NCI-H1417 treated with DMSO at 0.1 percent for 48 hours (cell line): ENCODE measurements at regions not wholly inside any gene's neighbourhood (a gene's known extent, or its start where the extent isn't known, plus 50 kb on each side); places are given as distances from the start of the nearest gene placed in this dataset.

Experiments used
- DNase-seq: peaks from one replicate; lab custom pipeline; 2025; lab: John Stamatoyannopoulos, UW

DNA sequence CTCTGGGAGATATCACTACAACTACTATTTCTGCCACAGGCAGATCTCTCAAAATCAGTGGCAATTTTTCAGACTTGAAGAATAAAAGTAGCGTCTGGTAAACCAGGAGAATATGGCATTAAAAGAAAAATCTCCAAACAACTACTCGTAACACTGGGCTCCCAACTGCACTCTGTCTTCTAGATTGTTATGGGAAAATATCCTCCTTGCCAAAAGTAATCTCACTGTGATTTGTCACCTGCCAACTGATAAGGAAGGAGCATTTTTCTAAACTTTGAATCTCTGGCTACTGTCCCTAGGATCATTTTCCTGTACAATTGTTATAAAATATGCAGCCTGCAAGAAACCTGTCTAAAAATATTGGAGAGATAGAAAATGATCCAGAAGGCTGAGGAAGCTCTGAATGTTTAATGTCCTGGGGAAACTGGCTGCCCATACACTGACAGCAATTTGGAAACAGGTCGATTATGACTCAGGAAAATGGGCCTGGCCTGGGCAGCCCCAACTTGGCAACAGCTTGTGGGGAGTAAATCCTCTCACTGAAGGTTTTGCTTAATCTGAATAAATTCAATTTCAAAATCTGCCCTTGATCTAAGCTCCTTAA lies 90.5 kb upstream of the DBX1 start:
- DNase-seq, result no peak

DNA sequence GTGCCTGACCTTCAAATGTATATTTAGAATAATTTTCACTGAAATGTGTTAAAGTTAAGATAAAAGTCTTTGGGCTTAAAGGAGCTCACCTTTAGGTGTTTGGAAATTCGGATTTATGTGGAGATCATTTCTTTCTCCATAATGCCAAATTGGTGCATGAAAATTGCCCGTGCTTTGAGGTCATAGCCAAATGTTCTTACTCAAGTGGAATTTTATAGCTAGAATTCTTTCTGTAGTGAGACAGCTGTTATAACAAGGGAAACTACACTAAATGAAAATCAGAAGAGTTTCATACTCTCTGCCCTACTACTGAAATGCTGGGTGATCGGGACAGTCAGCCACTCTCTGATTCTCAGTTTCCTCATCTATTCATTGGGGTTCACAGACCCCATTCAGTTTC lies 89.5 kb upstream of the DBX1 start:
- no peak for DNase-seq

DNA sequence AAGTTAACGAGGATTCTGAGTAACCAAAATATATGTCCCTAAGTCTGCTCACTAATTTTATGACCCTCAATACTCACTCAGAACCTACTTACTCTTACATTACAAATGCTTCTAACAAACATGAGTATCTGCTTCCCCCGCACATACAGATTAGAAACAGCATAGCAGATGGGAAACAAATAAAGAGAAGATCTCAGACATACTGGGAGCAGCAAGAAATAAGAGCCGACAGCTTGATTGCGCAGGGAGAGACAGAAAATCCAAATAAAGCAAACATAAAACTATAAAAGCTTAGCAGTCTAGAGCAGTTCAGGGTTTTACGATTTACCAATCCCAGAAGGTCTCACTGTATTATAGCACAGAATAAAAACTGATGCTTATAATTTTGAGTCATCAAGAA lies 89.1 kb upstream of the DBX1 start:
- no peak for DNase-seq

DNA sequence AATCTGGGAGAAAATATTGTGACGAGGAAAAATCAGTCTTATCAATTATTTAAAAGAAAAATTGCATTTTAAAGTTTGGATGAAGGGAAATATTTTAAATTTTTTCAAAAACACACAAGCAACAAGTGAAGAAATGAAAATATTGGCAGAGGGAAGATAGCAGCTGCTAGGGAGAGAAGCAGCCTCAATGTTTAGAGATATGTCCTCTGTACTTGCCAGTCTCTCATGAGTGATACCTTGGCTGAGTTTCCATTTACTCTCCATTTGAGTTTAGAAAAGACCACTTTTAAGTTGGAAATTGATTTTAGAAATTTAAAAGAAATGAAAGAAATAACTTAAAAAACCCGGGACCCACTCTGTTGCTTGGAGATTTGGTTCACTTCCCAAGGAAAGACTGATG lies 88.6 kb upstream of the DBX1 start:
- DNase-seq, result no peak

DNA sequence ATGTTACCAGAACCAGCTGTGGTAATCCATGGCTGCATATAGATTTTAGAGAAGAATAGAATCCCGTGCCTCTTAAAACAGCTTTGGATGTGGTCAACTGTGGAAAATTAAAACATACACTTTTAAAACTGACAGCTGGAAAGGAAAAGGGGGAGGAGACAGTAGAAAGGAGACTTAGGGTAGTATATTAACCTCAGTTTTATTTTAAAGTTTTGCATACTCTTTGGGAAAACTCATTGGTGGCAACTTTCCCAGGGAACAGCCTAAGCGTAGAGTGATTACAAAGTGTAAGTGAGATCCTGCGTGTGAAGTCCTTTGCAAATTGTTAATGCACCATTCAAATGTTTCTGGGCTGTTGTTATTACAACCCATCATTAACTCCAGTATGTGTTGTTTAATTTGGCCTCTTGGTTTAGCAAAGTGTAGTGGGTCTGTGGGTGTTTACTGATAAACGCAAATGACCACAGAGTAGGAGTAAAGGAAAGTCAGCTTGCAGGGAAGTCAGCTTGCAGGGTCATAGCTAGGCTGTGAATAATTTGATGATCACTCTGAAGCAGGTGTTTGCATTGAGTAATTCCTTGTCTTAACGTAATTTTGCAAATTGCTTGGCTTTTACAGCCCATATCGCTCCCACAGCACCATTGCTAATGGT lies 88.0 kb upstream of the DBX1 start:
- DNase-seq, result no peak

DNA sequence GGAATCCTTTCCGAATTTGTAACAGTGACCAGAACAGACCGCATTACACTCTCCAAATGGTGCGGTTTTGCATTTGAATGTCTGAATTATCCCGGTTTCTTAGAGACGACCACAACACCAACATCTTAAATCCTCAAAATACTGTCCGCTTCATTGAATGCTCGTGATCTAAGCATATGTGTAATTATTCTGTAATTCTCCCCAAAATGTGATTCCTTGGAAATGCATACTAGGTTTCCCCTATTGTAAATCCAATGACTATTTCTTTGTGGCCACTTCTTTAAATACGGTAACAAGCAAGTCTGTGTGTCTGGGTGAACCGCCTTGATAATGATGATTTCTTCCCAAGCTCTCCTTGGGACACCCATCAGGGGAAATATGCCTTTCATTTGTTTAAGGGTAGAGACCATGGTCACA lies 87.3 kb upstream of the DBX1 start:
- DNase-seq, result no peak

DNA sequence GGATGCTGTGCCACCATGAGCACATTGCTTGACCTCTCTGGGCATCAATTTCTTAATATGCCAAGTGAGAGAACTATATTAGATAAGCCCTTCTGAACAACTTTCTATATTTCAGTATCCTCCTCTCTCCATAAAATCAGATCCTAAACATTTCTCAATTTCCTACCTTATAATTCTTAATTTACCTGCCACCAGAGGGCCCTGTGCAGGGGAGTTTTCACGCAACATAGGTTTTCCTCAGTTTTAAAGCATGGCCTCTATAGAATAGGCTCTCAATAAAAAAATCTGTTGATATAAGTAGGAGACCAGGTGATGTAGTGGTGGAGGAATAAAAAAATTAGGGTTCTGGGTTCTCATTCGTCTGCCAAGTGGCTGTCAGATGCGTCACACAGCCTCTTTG lies 83.7 kb upstream of the DBX1 start:
- DNase-seq, result no peak

DNA sequence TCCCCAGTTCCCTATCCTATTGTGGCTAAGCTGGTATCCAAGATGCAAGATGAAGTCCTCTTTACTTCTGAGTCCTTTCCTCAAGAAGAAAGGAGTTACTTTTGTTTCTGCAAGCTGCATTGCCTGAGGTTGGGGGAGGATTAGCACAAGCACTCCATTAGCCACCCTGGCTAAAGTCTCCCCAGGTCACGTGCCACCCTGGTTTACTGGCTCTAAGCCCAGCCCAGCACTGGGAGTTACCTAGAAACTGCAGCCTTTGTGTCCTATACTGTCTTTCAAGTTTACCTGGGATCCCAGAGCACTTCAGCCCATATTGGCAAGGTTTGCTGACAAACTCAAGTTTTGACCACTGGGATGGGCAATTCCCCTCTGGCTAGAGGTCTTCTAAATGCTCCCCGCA lies 78.4 kb upstream of the DBX1 start:
- no peak for DNase-seq

DNA sequence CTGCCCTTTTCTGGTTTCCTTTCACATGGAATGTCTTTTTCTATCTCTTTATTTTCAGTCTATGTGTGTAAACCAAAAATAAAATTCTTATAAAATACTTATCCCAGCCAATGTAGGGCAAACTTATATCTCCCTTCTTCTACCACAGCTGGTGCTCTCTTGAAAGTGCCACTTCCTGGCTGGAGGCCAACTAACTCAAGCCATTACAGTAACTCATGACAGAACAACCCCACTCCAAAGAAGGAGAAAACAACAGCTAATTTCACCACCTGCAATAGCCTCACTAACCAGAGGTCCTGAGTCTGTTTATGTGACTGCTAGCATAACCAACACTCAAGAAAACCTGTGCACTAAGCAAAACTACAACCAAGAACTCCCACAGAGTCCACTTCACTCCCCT lies 74.9 kb upstream of the DBX1 start:
- no peak for DNase-seq

DNA sequence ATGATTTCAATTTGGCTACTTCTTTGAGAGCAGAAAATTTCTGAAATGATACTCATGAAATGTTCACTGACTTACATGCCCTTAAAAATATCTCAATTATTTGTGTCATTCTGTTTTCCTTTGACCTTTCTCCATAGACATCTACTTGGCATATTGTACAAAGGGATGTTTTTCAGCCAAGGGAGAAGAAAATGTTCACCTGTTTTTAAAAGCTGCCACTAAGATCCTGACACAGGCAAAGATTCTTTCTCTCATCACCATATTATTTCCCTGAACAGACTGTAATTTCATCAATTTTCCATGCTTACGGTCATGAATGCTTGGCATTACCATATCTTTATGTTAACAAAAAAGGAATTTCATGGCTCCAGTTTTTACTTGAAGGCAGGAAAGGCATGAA lies 67.4 kb upstream of the DBX1 start:
- no peak for DNase-seq

DNA sequence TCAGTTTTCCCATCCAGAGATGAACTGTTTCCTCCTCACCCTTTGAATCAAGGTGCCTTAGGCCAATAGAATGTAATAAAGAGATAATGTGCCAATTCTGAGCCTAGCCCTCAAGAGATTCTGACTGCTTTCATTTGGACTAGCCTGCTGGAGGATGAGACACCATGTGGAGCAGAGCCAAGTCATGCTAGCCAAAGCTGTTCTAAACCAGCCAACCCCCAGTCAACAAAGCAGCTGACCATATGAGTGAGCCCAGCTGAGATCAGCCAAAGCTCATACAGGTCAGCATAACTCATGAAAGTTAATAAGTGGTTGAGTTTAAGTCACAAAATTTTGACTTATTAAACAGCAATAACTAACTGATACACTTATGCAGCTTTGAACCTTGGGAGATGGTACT lies 66.7 kb upstream of the DBX1 start:
- no peak for DNase-seq

DNA sequence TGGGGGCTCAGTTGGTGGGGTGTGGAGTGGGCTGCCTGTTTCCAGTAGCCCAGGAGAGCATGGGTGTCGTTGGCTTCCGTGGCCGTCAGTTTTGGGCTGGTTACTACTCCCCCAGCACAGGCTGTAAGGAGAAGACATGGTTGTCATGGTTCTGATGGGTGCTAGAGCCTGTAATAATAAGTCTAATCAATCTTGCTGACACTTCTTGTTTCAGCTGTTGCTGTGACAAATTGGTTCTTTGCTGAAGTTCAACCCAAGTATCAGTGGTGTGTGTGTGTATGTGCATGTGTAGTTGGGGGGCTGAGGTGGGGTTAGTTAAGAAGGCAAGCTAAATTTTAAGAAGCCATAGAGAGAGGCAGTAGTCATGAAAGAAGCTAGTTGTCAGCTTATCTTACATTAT lies 61.3 kb upstream of the DBX1 start:
- DNase-seq, result no peak

DNA sequence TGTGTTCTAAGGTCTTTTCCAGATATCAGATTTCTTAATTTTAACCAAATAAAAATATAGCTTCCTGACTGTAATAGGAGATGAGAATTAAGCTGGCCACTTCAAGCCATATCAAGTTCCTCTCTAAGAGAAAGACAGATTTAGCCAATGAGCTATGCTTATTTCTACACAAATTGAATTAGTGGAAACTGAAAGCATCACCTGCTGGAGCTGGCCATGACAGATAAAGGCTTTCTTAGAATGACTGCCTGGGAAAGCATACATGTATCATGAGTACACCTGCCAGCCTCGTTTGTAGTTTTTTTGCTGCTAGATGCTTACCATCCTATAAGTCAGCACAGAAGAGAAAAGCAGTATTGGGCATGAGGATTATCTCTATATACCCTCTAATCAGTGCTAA lies 53.5 kb upstream of the DBX1 start:
- no peak for DNase-seq

DNA sequence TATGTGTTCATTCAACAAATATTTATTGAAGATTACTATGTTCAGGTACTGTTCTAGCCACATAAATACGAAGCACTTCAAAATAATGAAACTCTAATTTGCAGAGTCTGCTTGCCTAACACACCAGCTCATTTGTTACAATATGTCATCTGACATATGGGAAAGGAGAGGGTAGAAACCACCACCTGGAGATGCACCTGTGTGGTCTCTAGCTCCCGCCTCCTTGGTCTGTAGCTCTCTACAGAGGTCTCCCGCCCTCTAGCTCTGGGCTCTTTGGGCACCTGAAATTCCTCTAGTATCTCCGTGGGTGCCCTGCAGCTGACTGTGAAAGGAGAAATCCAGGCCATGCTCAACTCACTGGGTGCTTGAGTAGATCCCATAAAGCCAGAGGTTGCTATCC lies 51.4 kb upstream of the DBX1 start:
- no peak for DNase-seq
